ENCODE measurements at regions not wholly inside any gene's neighbourhood (a gene's known extent, or its start where the extent isn't known, plus 50 kb on each side); places are given as distances from the start of the nearest gene placed in this dataset.

DNA sequence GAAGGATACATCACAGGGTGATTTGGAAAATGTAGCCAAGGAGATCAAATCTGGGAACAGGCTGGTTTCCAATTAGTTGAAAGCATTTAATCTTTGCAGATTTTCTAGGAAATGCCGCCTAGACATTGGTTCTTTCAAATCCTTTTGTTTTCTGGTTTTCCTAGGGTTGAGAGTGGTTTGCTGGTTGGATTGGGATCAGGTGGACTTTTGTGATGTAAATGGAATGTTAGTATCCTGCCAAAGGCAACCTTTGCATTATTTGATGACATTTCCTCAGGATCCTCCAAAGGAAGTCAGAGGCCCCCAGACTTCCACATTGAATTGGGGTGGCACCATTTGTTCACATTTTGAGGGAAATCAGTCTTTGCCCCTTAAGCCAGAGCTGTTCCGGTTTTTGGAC lies 245.5 kb upstream of the RPS23 start:
- Histone ChIP-seq H2AFZ (ENCODE audit: low read length) (no peak overlapping the region), H3K27me3 (ENCODE audit: control insufficient read depth in 1 of 2, insufficient read depth in 2 of 2, low read length in 2 of 2) (no peaks in the 10 kb centered on the region), H4K20me1 (ENCODE audit: insufficient read depth, low read length) (no peaks in the 10 kb centered on the region), H3K79me2 (ENCODE audit: insufficient read depth, low read length) (no peaks in the 10 kb centered on the region), H3K9me3 (ENCODE audit: low read length) (no peaks in the 10 kb centered on the region), H3K36me3 (replicated peaks in 1 of 2; ENCODE audit: control insufficient read depth in 1 of 2, insufficient read depth in 2 of 2, low read length in 2 of 2) (no peaks in the 10 kb centered on the region), H3K4me2 (ENCODE audit: low read depth, low read length) (no peak overlapping the region), H3K4me3 (replicated peaks in 1 of 3; ENCODE audit: insufficient read depth in 1 of 3, low read depth in 2 of 3, low read length in 3 of 3) (no peak overlapping the region), H3K4me1 (ENCODE audit: insufficient read depth, low read length) (peaks cover 34% of the 10 kb centered on the region), H3K9ac (ENCODE audit: insufficient read depth, low read depth, low read length) (no peak overlapping the region), H3K27ac (ENCODE audit: extremely low read length, insufficient read depth, low read length) (no peak overlapping the region)
- FAIRE-seq (no peak), ATAC-seq (no peak), DNase-seq (ENCODE audit: low spot score) (no peak)
- in situ Hi-C loops (cut with HindIII; ENCODE audit: extremely low pct_ligation_motif_present, low pct_unique_long_range_greater_than_20kb) (no loop called here), intact Hi-C loops (cut with micrococcal nuclease; ENCODE audit: unreplicated experiment) (loop anchor here (5.0 to 10.0 kb wide), 2 partner anchors 114 to 169 kb away; no protein-coding TSS in a partner anchor)
- ChIA-PET POLR2A (no interaction called here), CTCF (ENCODE audit: low intra/inter-chr PET ratio, low total read pairs) (no interaction called here)
- no peak for TF ChIP-seq NCOA5 (CRISPR knock-in tag; IDR thresholded peaks at IDR 0.05)
- TF ChIP-seq, protein P1, sequence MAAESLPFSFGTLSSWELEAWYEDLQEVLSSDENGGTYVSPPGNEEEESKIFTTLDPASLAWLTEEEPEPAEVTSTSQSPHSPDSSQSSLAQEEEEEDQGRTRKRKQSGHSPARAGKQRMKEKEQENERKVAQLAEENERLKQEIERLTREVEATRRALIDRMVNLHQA (CRISPR knock-in tag; IDR thresholded peaks at IDR 0.05), result no peak
- TF ChIP-seq RAD51 (IDR thresholded peaks at IDR 0.05; ENCODE audit: borderline replicate concordance), result no peak
- TF ChIP-seq, protein P2, sequence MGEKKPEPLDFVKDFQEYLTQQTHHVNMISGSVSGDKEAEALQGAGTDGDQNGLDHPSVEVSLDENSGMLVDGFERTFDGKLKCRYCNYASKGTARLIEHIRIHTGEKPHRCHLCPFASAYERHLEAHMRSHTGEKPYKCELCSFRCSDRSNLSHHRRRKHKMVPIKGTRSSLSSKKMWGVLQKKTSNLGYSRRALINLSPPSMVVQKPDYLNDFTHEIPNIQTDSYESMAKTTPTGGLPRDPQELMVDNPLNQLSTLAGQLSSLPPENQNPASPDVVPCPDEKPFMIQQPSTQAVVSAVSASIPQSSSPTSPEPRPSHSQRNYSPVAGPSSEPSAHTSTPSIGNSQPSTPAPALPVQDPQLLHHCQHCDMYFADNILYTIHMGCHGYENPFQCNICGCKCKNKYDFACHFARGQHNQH (CRISPR knock-in tag; IDR thresholded peaks at IDR 0.05), result no peak
- TF ChIP-seq RFX5 (IDR thresholded peaks at IDR 0.05; ENCODE audit: low read depth, low read length), result no peak
- TF ChIP-seq, protein P3, sequence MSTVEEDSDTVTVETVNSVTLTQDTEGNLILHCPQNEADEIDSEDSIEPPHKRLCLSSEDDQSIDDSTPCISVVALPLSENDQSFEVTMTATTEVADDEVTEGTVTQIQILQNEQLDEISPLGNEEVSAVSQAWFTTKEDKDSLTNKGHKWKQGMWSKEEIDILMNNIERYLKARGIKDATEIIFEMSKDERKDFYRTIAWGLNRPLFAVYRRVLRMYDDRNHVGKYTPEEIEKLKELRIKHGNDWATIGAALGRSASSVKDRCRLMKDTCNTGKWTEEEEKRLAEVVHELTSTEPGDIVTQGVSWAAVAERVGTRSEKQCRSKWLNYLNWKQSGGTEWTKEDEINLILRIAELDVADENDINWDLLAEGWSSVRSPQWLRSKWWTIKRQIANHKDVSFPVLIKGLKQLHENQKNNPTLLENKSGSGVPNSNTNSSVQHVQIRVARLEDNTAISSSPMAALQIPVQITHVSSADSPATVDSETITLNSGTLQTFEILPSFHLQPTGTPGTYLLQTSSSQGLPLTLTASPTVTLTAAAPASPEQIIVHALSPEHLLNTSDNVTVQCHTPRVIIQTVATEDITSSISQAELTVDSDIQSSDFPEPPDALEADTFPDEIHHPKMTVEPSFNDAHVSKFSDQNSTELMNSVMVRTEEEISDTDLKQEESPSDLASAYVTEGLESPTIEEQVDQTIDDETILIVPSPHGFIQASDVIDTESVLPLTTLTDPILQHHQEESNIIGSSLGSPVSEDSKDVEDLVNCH (CRISPR knock-in tag; IDR thresholded peaks at IDR 0.05), result no peak
- TF ChIP-seq, protein P4, sequence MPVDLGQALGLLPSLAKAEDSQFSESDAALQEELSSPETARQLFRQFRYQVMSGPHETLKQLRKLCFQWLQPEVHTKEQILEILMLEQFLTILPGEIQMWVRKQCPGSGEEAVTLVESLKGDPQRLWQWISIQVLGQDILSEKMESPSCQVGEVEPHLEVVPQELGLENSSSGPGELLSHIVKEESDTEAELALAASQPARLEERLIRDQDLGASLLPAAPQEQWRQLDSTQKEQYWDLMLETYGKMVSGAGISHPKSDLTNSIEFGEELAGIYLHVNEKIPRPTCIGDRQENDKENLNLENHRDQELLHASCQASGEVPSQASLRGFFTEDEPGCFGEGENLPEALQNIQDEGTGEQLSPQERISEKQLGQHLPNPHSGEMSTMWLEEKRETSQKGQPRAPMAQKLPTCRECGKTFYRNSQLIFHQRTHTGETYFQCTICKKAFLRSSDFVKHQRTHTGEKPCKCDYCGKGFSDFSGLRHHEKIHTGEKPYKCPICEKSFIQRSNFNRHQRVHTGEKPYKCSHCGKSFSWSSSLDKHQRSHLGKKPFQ (CRISPR knock-in tag; IDR thresholded peaks at IDR 0.05; ENCODE audit: insufficient replicate concordance), result no peak
- no peak for TF ChIP-seq ARID2 (CRISPR knock-in tag; IDR thresholded peaks at IDR 0.05; ENCODE audit: borderline replicate concordance)
- TF ChIP-seq ZNF891 (CRISPR knock-in tag; IDR thresholded peaks at IDR 0.05), result no peak
- no peak for TF ChIP-seq IKZF1 (IDR thresholded peaks at IDR 0.05)
- BruUV-seq (replicated peaks), result no TSS peak
- WGBS (ENCODE audit: low lambda C conversion rate), result 47% methylated on average over 2 of the region's 2 CpGs

Measured in HepG2 (cell line).